ENCODE measurements at regions not wholly inside any gene's neighbourhood (a gene's known extent, or its start where the extent isn't known, plus 50 kb on each side); places are given as distances from the start of the nearest gene placed in this dataset.

DNA sequence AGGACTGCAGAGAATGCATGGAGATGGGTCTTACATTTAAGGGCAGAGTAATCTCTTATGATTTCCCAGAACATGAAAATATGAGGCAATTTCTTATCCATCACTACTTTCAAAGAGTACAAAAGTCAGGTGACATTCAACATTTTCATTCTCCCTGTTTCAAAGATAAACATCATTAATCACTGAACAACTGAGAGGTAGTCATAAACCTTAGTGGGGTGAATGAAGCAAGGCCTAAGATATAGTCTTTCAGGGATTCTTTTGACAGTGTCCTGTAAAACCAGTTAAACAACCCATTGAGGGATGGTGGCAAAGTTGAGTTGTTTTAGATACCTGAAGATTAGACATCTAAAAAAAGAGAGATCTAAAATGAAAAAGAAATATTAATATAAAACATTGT lies 271.6 kb upstream of the CBLB start:
- Histone ChIP-seq H3K4me3 (ENCODE audit: low read depth in 1 of 3, low read length in 3 of 3) (no peak overlapping the region), H3K27ac (ENCODE audit: low read depth in 1 of 2, low read length in 2 of 2) (no peak overlapping the region), H3K9ac (ENCODE audit: low read depth in 1 of 2, low read length in 2 of 2) (no peak overlapping the region), H3K4me1 (ENCODE audit: control insufficient read depth in 4 of 4, insufficient read depth in 4 of 4, low read length in 3 of 4) (no peaks in the 10 kb centered on the region), H3K27me3 (ENCODE audit: control insufficient read depth in 4 of 4, insufficient read depth in 4 of 4, low read length in 3 of 4) (no peaks in the 10 kb centered on the region), H3K9me3 (ENCODE audit: control insufficient read depth in 4 of 4, low read length in 3 of 4) (no peaks in the 10 kb centered on the region), H3K36me3 (ENCODE audit: control insufficient read depth in 4 of 4, insufficient read depth in 3 of 4, low read depth in 1 of 4, low read length in 3 of 4) (no peaks in the 10 kb centered on the region)
- no peak for DNase-seq (ENCODE audit: low spot score)
- TF ChIP-seq YY1 (IDR thresholded peaks at IDR 0.05) = no peak
- TF ChIP-seq, protein P1, sequence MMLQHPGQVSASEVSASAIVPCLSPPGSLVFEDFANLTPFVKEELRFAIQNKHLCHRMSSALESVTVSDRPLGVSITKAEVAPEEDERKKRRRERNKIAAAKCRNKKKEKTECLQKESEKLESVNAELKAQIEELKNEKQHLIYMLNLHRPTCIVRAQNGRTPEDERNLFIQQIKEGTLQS (IDR thresholded peaks at IDR 0.05) = no peak
- TF ChIP-seq REST (IDR thresholded peaks at IDR 0.05) = no peak
- TF ChIP-seq HNF4A (conservative IDR thresholded peaks at IDR 0.05) = no peak
- TF ChIP-seq FOXA1 (IDR thresholded peaks at IDR 0.05) = no peak
- TF ChIP-seq RAD21 (IDR thresholded peaks at IDR 0.05) = no peak
- TF ChIP-seq NR2F2 (IDR thresholded peaks at IDR 0.05) = no peak
- no peak for TF ChIP-seq HNF4G (IDR thresholded peaks at IDR 0.05)
- TF ChIP-seq JUND (IDR thresholded peaks at IDR 0.05) = no peak
- TF ChIP-seq RXRA (IDR thresholded peaks at IDR 0.05) = no peak
- TF ChIP-seq TAF1 (conservative IDR thresholded peaks at IDR 0.05) = no peak
- TF ChIP-seq FOXA2 (IDR thresholded peaks at IDR 0.05) = no peak
- TF ChIP-seq EGR1 (IDR thresholded peaks at IDR 0.05; ENCODE audit: low read depth in 2 of 2) = no peak
- no peak for TF ChIP-seq SP1 (IDR thresholded peaks at IDR 0.05)
- TF ChIP-seq, protein P2, sequence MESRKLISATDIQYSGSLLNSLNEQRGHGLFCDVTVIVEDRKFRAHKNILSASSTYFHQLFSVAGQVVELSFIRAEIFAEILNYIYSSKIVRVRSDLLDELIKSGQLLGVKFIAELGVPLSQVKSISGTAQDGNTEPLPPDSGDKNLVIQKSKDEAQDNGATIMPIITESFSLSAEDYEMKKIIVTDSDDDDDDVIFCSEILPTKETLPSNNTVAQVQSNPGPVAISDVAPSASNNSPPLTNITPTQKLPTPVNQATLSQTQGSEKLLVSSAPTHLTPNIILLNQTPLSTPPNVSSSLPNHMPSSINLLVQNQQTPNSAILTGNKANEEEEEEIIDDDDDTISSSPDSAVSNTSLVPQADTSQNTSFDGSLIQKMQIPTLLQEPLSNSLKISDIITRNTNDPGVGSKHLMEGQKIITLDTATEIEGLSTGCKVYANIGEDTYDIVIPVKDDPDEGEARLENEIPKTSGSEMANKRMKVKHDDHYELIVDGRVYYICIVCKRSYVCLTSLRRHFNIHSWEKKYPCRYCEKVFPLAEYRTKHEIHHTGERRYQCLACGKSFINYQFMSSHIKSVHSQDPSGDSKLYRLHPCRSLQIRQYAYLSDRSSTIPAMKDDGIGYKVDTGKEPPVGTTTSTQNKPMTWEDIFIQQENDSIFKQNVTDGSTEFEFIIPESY (IDR thresholded peaks at IDR 0.05) = no peak
- TF ChIP-seq, protein P3, sequence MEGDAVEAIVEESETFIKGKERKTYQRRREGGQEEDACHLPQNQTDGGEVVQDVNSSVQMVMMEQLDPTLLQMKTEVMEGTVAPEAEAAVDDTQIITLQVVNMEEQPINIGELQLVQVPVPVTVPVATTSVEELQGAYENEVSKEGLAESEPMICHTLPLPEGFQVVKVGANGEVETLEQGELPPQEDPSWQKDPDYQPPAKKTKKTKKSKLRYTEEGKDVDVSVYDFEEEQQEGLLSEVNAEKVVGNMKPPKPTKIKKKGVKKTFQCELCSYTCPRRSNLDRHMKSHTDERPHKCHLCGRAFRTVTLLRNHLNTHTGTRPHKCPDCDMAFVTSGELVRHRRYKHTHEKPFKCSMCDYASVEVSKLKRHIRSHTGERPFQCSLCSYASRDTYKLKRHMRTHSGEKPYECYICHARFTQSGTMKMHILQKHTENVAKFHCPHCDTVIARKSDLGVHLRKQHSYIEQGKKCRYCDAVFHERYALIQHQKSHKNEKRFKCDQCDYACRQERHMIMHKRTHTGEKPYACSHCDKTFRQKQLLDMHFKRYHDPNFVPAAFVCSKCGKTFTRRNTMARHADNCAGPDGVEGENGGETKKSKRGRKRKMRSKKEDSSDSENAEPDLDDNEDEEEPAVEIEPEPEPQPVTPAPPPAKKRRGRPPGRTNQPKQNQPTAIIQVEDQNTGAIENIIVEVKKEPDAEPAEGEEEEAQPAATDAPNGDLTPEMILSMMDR (IDR thresholded peaks at IDR 0.05; ENCODE audit: low read depth, low read length, missing input control) = no peak
- no peak for TF ChIP-seq MAX (IDR thresholded peaks at IDR 0.05)
- TF ChIP-seq GABPA (IDR thresholded peaks at IDR 0.05 in 1 of 2, conservative IDR thresholded peaks at IDR 0.05 in 1 of 2) = no peak

All from liver (tissue), 7 donors.